Lung (tissue), 11 donors: ENCODE measurements at regions not wholly inside any gene's neighbourhood (a gene's known extent, or its start where the extent isn't known, plus 50 kb on each side); places are given as distances from the start of the nearest gene placed in this dataset.

Experiments used
- ATAC-seq: fragments of 200-7000 bp; cut with Tn5 transposase; one replicate; pipeline ENCODE4 v1.9.1; 2020; ENCODE audit warnings: moderate number of reproducible peaks; ENCODE audit not compliant: insufficient read depth, low FRiP score
- DNase-seq, 3 donors: peaks; one replicate each; pipeline ENCODE4 v3.0.0-alpha.2; 2013 to 2017
- H3K27ac ChIP-seq, 2 donors: one replicate each; pipeline ENCODE4 v1.5.1; 2013; ENCODE audit warnings: mild to moderate bottlenecking in 2 of 2, moderate library complexity in 2 of 2, control low read depth in 1 of 2, inconsistent platforms in 1 of 2, low read depth in 1 of 2, low read length in 1 of 2
- H3K27me3 ChIP-seq, 3 donors: one replicate each; pipeline ENCODE4 v1.5.1; 2013; ENCODE audit warnings: low read length in 2 of 3; ENCODE audit not compliant: control insufficient read depth in 3 of 3, insufficient read depth in 3 of 3
- H3K36me3 ChIP-seq, 4 donors: one replicate each; pipeline ENCODE4 v1.5.1; 2013; ENCODE audit warnings: low read length in 4 of 4, mild to moderate bottlenecking in 1 of 4, moderate library complexity in 1 of 4; ENCODE audit not compliant: control insufficient read depth in 4 of 4, insufficient read depth in 4 of 4
- H3K4me1 ChIP-seq, 5 donors: one replicate each; pipeline ENCODE4 v1.5.1; 2013; ENCODE audit warnings: low read length in 5 of 5, mild to moderate bottlenecking in 2 of 5, moderate library complexity in 1 of 5; ENCODE audit not compliant: control insufficient read depth in 5 of 5, insufficient read depth in 5 of 5
- H3K4me3 ChIP-seq: one replicate; pipeline ENCODE4 v1.5.1; 2013; ENCODE audit warnings: mild to moderate bottlenecking, control low read depth, moderate library complexity
- H3K9ac ChIP-seq, 2 donors: one replicate each; pipeline ENCODE4 v1.5.1; 2013; ENCODE audit warnings: low read length in 2 of 2, control low read depth in 1 of 2; ENCODE audit not compliant: insufficient read depth in 1 of 2
- H3K9me3 ChIP-seq, 4 donors: one replicate each; pipeline ENCODE4 v1.5.1; 2013; ENCODE audit warnings: low read length in 3 of 4, mild to moderate bottlenecking in 1 of 4, moderate library complexity in 1 of 4; ENCODE audit not compliant: control insufficient read depth in 4 of 4, insufficient read depth in 3 of 4
- WGBS, 2 donors: extraction: QIAGEN DNeasy Blood & Tissue Kit; methylation state at CpG; one replicate each; pipeline ENCODE4 v1.1.7; 2013; 5-methylcytosine and 5-hydroxymethylcytosine counted together
- TF ChIP-seq, protein P1 (sequence below): IDR thresholded peaks from 2 replicates; pipeline ENCODE4 v1.5.1; 2012; ENCODE audit warnings: mild to moderate bottlenecking; ENCODE audit errors: control extremely low read depth, extremely low read depth
- donor health status: control.
- donor health status: control.
- donor health status: Bipolar disorder and iron deficiency.
- donor health status: healthy.
- donor health status: DM: yes; HTN: yes; CAD: no.

DNA sequence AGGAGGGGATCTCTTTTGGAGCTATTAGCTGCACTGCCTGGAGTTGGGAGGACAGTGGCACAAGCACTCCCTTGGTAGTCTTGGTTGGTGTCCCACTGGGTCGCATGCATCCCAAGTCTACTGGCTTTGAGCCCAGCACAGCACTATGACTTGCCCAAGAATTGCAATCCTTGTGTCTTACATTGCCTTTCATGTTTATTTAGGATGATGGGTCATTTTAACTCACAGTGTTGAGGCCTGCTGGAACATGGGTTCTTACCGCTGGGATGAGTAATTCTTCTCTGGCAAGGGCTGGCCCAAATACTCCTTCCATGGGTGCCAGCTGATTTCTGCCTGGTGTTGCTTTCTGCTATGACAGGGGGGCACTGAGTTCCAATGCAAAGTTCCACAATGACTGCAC, 185.5 kb downstream of the TEX13C start:
- ATAC-seq (no peak), DNase-seq (no peak)
- Histone ChIP-seq H3K4me1 (no peaks in the 10 kb centered on the region), H3K36me3 (no peaks in the 10 kb centered on the region), H3K27ac (no peak overlapping the region), H3K9me3 (peaks cover 0 to 1% (median 0%) of the 10 kb centered on the region in 4 donors), H3K27me3 (no peaks in the 10 kb centered on the region), H3K9ac (no peak overlapping the region), H3K4me3 (no peak overlapping the region)
- TF ChIP-seq, protein P1, sequence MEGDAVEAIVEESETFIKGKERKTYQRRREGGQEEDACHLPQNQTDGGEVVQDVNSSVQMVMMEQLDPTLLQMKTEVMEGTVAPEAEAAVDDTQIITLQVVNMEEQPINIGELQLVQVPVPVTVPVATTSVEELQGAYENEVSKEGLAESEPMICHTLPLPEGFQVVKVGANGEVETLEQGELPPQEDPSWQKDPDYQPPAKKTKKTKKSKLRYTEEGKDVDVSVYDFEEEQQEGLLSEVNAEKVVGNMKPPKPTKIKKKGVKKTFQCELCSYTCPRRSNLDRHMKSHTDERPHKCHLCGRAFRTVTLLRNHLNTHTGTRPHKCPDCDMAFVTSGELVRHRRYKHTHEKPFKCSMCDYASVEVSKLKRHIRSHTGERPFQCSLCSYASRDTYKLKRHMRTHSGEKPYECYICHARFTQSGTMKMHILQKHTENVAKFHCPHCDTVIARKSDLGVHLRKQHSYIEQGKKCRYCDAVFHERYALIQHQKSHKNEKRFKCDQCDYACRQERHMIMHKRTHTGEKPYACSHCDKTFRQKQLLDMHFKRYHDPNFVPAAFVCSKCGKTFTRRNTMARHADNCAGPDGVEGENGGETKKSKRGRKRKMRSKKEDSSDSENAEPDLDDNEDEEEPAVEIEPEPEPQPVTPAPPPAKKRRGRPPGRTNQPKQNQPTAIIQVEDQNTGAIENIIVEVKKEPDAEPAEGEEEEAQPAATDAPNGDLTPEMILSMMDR: no peak
- WGBS, 2 donors: 75 to 85% methylated on average over 2 of the region's 2 CpGs

DNA sequence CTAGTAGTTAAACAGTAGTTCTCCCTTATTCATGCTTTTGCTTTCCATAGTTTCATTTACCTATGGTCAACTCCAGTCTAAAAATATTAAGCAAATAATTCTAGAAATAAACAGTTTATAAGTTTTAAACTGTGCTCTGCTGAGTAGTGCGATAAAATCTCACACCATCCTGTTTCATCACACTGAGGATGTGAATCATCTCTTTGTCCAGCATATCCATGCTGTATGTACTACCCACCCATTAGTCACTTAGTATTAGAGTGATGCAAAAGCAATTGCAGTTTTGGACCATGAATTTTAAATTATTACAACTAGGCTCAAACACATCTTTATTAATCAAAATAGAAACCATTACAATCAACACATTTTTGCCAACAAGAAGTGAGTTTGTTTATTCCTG, 187.4 kb downstream of the TEX13C start:
- Histone ChIP-seq H3K4me1 (no peaks in the 10 kb centered on the region), H3K9ac (no peak overlapping the region), H3K27ac (no peak overlapping the region), H3K9me3 (peaks cover 0 to 1% (median 0%) of the 10 kb centered on the region in 4 donors), H3K27me3 (no peaks in the 10 kb centered on the region), H3K4me3 (no peak overlapping the region), H3K36me3 (no peaks in the 10 kb centered on the region)
- WGBS, 2 donors: 81 to 100% methylated on average over 1 of the region's 1 CpG
- TF ChIP-seq, protein P1: no peak
- ATAC-seq: no peak
- DNase-seq: no peak

DNA sequence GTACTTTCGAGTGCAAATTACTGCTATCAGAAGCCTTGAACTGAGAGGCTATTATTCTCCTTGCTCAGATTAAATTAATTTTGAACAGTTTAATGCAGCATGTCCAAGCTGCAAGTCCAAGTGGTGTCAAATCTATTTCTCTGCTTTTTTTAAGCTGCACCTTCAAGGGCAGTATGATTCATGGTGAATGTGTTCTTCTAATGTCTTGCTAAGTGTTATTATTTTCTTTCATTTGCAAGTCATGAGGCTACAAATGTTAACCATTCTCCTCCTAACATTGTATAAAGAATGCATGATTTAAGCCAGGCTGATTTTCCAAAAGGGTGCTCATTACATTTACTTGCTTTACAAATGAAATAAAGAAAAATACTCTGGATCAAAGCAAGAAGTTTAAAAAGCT, 200.4 kb downstream of the TEX13C start:
- Histone ChIP-seq H3K9ac (no peak overlapping the region), H3K36me3 (no peaks in the 10 kb centered on the region), H3K9me3 (no peaks in the 10 kb centered on the region), H3K4me1 (no peaks in the 10 kb centered on the region), H3K27me3 (no peaks in the 10 kb centered on the region), H3K4me3 (no peak overlapping the region), H3K27ac (no peak overlapping the region)
- WGBS, 2 donors: 60 to 100% methylated on average over 1 of the region's 1 CpG
- TF ChIP-seq, protein P1: no peak
- DNase-seq: no peak
- ATAC-seq: no peak

DNA sequence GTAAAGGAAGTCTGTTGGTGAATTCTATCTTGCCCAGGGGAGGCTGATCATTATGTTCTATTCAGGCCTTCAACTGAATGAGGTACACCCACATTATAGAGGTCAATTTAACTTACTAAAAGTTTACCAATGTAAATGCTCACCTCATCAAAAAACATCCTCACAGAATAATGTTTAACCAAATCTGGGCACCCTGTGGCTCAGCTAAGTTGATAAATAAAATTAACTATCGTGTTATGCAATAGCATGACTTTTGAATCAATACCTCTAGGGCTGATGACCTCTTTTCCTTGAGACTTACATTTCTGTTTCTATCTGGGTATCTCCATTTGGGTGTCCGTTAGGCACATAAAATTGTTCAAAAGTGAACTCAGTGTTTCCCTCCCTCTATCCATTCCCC, 203.1 kb downstream of the TEX13C start:
- H3K9ac ChIP-seq: no peak overlapping the region
- H3K36me3 ChIP-seq: no peaks in the 10 kb centered on the region
- H3K4me1 ChIP-seq: no peaks in the 10 kb centered on the region
- no peak for DNase-seq
- TF ChIP-seq, protein P1: no peak
- H3K27ac ChIP-seq: no peak overlapping the region
- H3K9me3 ChIP-seq: no peaks in the 10 kb centered on the region
- ATAC-seq: no peak
- no peak overlapping the region for H3K4me3 ChIP-seq
- no peaks in the 10 kb centered on the region for H3K27me3 ChIP-seq
- 46 to 59% methylated on average over 2 of the region's 2 CpGs for WGBS, 2 donors
